ENCODE measurements at regions not wholly inside any gene's neighbourhood (a gene's known extent, or its start where the extent isn't known, plus 50 kb on each side); places are given as distances from the start of the nearest gene placed in this dataset.

DNA sequence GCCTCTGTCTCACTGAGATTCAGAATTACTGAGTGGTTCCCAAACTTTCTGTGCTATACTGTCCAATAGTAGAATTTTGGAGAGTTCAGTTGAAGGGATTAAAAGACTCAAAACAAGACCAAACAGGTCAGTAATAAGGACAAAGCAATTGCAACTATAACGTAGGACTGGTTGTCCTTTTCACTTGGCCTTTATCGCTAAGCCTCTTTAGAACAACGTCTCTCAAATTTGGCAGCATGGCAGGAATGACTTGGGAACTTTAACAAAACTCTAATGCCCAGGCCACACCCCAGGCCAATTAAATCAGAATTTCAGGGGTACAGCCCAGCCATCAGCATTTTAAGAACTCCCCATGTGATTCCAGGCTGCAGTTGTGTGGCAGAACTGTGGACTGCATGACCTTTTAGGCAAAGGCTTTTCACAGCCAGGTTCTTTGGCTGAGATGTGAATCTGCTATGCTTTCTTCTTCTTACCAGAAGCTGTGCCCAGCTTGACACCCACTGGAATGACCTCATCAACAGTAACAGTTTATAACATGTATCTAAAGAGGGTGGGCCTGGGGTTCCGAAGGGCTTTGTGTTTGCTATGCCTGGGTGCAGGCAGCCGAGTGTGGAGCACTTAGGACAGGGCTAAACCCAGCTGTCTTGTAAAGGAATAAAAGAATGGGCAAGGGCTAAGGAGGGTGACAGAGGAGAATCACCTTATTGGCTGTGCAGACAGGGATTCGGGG, 226.2 kb upstream of the PRICKLE2 start:
- Histone ChIP-seq H3K9ac (ENCODE audit: low read depth, low read length) (no peak overlapping the region), H3K4me1 (ENCODE audit: insufficient read depth, low read length) (no peaks in the 10 kb centered on the region), H3K79me2 (ENCODE audit: insufficient read depth, low read length) (no peaks in the 10 kb centered on the region), H2AFZ (ENCODE audit: low read depth, low read length) (no peak overlapping the region), H3K27ac (ENCODE audit: low read length) (no peak overlapping the region), H3K27me3 (ENCODE audit: insufficient read depth, low read length, poor library complexity) (no peaks in the 10 kb centered on the region), H3K9me3 (ENCODE audit: insufficient read depth, low read length, severe bottlenecking) (no peaks in the 10 kb centered on the region), H4K20me1 (ENCODE audit: insufficient read depth, low read length) (no peaks in the 10 kb centered on the region), H3K36me3 (ENCODE audit: insufficient read depth, low read length) (no peaks in the 10 kb centered on the region), H3K4me3 (ENCODE audit: low read depth in 1 of 2, low read length in 2 of 2) (no peak overlapping the region), H3K4me2 (ENCODE audit: insufficient read depth, low read length) (no peak overlapping the region)
- no peak for DNase-seq
- no peak for ATAC-seq (ENCODE audit: insufficient read depth, low read depth)
- TF ChIP-seq, protein P1, sequence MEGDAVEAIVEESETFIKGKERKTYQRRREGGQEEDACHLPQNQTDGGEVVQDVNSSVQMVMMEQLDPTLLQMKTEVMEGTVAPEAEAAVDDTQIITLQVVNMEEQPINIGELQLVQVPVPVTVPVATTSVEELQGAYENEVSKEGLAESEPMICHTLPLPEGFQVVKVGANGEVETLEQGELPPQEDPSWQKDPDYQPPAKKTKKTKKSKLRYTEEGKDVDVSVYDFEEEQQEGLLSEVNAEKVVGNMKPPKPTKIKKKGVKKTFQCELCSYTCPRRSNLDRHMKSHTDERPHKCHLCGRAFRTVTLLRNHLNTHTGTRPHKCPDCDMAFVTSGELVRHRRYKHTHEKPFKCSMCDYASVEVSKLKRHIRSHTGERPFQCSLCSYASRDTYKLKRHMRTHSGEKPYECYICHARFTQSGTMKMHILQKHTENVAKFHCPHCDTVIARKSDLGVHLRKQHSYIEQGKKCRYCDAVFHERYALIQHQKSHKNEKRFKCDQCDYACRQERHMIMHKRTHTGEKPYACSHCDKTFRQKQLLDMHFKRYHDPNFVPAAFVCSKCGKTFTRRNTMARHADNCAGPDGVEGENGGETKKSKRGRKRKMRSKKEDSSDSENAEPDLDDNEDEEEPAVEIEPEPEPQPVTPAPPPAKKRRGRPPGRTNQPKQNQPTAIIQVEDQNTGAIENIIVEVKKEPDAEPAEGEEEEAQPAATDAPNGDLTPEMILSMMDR (IDR thresholded peaks at IDR 0.05; ENCODE audit: borderline replicate concordance, extremely low read depth, low read length, poor library complexity, severe bottlenecking): no peak
- TF ChIP-seq EZH2 (IDR thresholded peaks at IDR 0.05; ENCODE audit: borderline replicate concordance, low read depth, low read length, severe bottlenecking): no peak

DNA sequence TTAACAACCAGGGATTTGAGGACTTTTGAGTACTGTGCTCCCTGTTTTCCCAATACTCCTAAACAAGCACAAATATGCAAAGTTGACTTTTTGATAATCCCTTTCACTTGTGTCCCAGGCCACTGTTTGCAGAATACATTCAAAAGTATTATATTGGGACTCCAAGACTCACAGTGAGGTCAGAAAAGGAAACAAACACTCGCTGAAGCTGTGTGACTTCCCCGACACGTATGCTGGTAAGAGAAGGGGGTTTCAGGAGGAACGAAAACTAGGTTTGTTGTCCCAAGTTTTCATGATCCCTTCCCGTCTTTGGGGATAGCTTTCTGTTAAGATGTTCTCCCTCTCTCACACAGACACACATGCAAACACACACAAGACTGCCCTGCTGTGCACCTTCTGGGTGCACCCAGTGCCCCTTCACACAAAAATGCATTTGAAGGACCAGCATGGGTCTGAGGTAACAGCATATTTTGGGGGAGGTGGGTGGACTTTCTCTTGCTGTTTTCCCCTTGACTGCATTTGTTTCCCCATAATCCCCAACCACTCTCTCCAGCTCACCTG, 225.2 kb upstream of the PRICKLE2 start:
- H3K27ac ChIP-seq (ENCODE audit: low read length): no peak overlapping the region
- H3K4me3 ChIP-seq (ENCODE audit: low read depth in 1 of 2, low read length in 2 of 2): no peak overlapping the region
- TF ChIP-seq, protein P1 (IDR thresholded peaks at IDR 0.05; ENCODE audit: borderline replicate concordance, extremely low read depth, low read length, poor library complexity, severe bottlenecking): no peak
- no peak for TF ChIP-seq EZH2 (IDR thresholded peaks at IDR 0.05; ENCODE audit: borderline replicate concordance, low read depth, low read length, severe bottlenecking)
- no peaks in the 10 kb centered on the region for H3K36me3 ChIP-seq (ENCODE audit: insufficient read depth, low read length)
- no peaks in the 10 kb centered on the region for H3K4me1 ChIP-seq (ENCODE audit: insufficient read depth, low read length)
- H3K79me2 ChIP-seq (ENCODE audit: insufficient read depth, low read length): no peaks in the 10 kb centered on the region
- no peaks in the 10 kb centered on the region for H3K9me3 ChIP-seq (ENCODE audit: insufficient read depth, low read length, severe bottlenecking)
- H4K20me1 ChIP-seq (ENCODE audit: insufficient read depth, low read length): no peaks in the 10 kb centered on the region
- no peak overlapping the region for H2AFZ ChIP-seq (ENCODE audit: low read depth, low read length)
- H3K4me2 ChIP-seq (ENCODE audit: insufficient read depth, low read length): no peak overlapping the region
- H3K9ac ChIP-seq (ENCODE audit: low read depth, low read length): no peak overlapping the region
- H3K27me3 ChIP-seq (ENCODE audit: insufficient read depth, low read length, poor library complexity): no peaks in the 10 kb centered on the region
- ATAC-seq (ENCODE audit: insufficient read depth, low read depth) (no peak), DNase-seq (no peak)

DNA sequence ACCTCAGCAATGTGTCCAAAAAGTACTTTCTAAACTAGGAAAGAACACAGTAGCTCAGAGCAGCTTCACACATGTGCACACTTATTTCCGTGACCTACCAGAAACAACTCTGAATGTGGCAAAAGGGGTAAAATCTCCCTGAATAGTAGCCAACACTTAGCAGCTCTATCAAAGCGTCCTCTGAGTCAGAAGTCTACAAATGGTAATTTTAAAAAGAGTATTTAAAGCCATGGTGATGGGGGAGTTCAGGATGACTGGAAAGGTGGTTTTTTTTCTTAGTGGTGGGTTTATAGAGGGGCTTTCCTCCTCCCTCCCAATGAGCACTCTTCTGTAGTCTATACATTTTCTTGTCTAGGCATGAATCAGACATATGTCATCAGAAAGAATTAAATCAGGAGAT, 223.8 kb upstream of the PRICKLE2 start:
- no peak overlapping the region for H3K4me3 ChIP-seq (ENCODE audit: low read depth in 1 of 2, low read length in 2 of 2)
- H3K27ac ChIP-seq (ENCODE audit: low read length): no peak overlapping the region
- TF ChIP-seq, protein P1 (IDR thresholded peaks at IDR 0.05; ENCODE audit: borderline replicate concordance, extremely low read depth, low read length, poor library complexity, severe bottlenecking): no peak
- TF ChIP-seq EZH2 (IDR thresholded peaks at IDR 0.05; ENCODE audit: borderline replicate concordance, low read depth, low read length, severe bottlenecking): no peak
- H3K36me3 ChIP-seq (ENCODE audit: insufficient read depth, low read length): no peaks in the 10 kb centered on the region
- ATAC-seq (ENCODE audit: insufficient read depth, low read depth) (no peak), DNase-seq (no peak)
- H2AFZ ChIP-seq (ENCODE audit: low read depth, low read length): no peak overlapping the region
- H3K4me1 ChIP-seq (ENCODE audit: insufficient read depth, low read length): no peaks in the 10 kb centered on the region
- H3K27me3 ChIP-seq (ENCODE audit: insufficient read depth, low read length, poor library complexity): no peaks in the 10 kb centered on the region
- H3K9ac ChIP-seq (ENCODE audit: low read depth, low read length): no peak overlapping the region
- H3K4me2 ChIP-seq (ENCODE audit: insufficient read depth, low read length): no peak overlapping the region
- no peaks in the 10 kb centered on the region for H3K9me3 ChIP-seq (ENCODE audit: insufficient read depth, low read length, severe bottlenecking)
- H3K79me2 ChIP-seq (ENCODE audit: insufficient read depth, low read length): no peaks in the 10 kb centered on the region
- H4K20me1 ChIP-seq (ENCODE audit: insufficient read depth, low read length): no peaks in the 10 kb centered on the region
